Effector memory CD8-positive, alpha-beta T cell (primary cell): ENCODE measurements at regions not wholly inside any gene's neighbourhood (a gene's known extent, or its start where the extent isn't known, plus 50 kb on each side); places are given as distances from the start of the nearest gene placed in this dataset.
"Not testable (repeated sequence)": the region's sequence is repeated elsewhere in the genome, so short reads cannot be mapped to it uniquely, and the experiment has no call there.

Experiments used
- ATAC-seq: fragments of 150-1000 bp; cut with Tn5 transposase; replicated peaks from 2 replicates; pipeline ENCODE4 v1.10.0; 2021; ENCODE audit warnings: mild to moderate bottlenecking, moderate library complexity
- DNase-seq, 3 experiments: peaks; one replicate each; pipeline ENCODE4 v3.0.0; 2021
- H3K27ac Mint-ChIP-seq, 2 donors: one replicate each; pipeline ENCODE4 v1.8.0; 2022; ENCODE audit warnings: mild to moderate bottlenecking in 2 of 2, mixed read lengths in 2 of 2, moderate library complexity in 2 of 2
- H3K27me3 Mint-ChIP-seq, 2 donors: one replicate each; pipeline ENCODE4 v1.8.0; 2022; ENCODE audit warnings: mixed read lengths in 2 of 2
- H3K36me3 Mint-ChIP-seq: one replicate; pipeline ENCODE4 v1.8.0; 2022; ENCODE audit warnings: mild to moderate bottlenecking, moderate library complexity, mixed read lengths; ENCODE audit not compliant: insufficient read depth
- H3K4me1 Mint-ChIP-seq, 2 donors: one replicate each; pipeline ENCODE4 v1.8.0; 2022; ENCODE audit warnings: low read depth in 2 of 2, mixed read lengths in 2 of 2
- H3K4me3 Mint-ChIP-seq, 2 donors: one replicate each; pipeline ENCODE4 v1.8.0; 2022; ENCODE audit warnings: mild to moderate bottlenecking in 2 of 2, mixed read lengths in 2 of 2, moderate library complexity in 2 of 2
- H3K9me3 Mint-ChIP-seq, 2 donors: one replicate each; pipeline ENCODE4 v1.8.0; 2022; ENCODE audit warnings: mixed read lengths in 2 of 2

GRCh38 chr7:93028610-93029009, 89.2 kb downstream of the SAMD9 start:
- no peaks in the 10 kb centered on the region for H3K9me3 Mint-ChIP-seq
- H3K27ac Mint-ChIP-seq: no peak overlapping the region
- H3K4me3 Mint-ChIP-seq: no peak overlapping the region
- DNase-seq: no peak
- H3K27me3 Mint-ChIP-seq: peaks cover 12 to 48% of the 10 kb centered on the region in 2 donors
- H3K4me1 Mint-ChIP-seq: peaks cover 0 to 2% of the 10 kb centered on the region in 2 donors
- ATAC-seq: no peak
- H3K36me3 Mint-ChIP-seq: no peaks in the 10 kb centered on the region

GRCh38 chr7:93027044-93027443, 90.7 kb downstream of the SAMD9 start:
- peaks cover 12 to 48% of the 10 kb centered on the region in 2 donors for H3K27me3 Mint-ChIP-seq
- H3K4me1 Mint-ChIP-seq: peaks cover 0 to 2% of the 10 kb centered on the region in 2 donors
- DNase-seq: no peak
- no peaks in the 10 kb centered on the region for H3K9me3 Mint-ChIP-seq
- no peak overlapping the region for H3K27ac Mint-ChIP-seq
- H3K4me3 Mint-ChIP-seq: no peak overlapping the region
- no peaks in the 10 kb centered on the region for H3K36me3 Mint-ChIP-seq
- ATAC-seq: no peak

GRCh38 chr7:93026425-93026824, 91.4 kb downstream of the SAMD9 start:
- Mint-ChIP-seq H3K4me1 (peaks cover 0 to 2% of the 10 kb centered on the region in 2 donors), H3K36me3 (no peaks in the 10 kb centered on the region), H3K4me3 (no peak overlapping the region), H3K9me3 (no peaks in the 10 kb centered on the region), H3K27me3 (peaks cover 12 to 48% of the 10 kb centered on the region in 2 donors), H3K27ac (no peak overlapping the region)
- ATAC-seq (no peak), DNase-seq (no peak)

GRCh38 chr7:93025389-93025788, 92.4 kb downstream of the SAMD9 start:
- peaks cover 0 to 2% of the 10 kb centered on the region in 2 donors for H3K4me1 Mint-ChIP-seq
- no peak overlapping the region for H3K4me3 Mint-ChIP-seq
- H3K27me3 Mint-ChIP-seq: peaks cover 12 to 47% of the 10 kb centered on the region in 2 donors
- no peak for DNase-seq
- no peak for ATAC-seq
- H3K36me3 Mint-ChIP-seq: no peaks in the 10 kb centered on the region
- no peaks in the 10 kb centered on the region for H3K9me3 Mint-ChIP-seq
- no peak overlapping the region for H3K27ac Mint-ChIP-seq

- H3K4me1 Mint-ChIP-seq, H3K4me3 Mint-ChIP-seq, H3K27ac Mint-ChIP-seq, H3K36me3 Mint-ChIP-seq, ATAC-seq, DNase-seq, H3K9me3 Mint-ChIP-seq: not testable (repeated sequence)
- peaks cover 12 to 28% of the 10 kb centered on the region in 2 donors for H3K27me3 Mint-ChIP-seq
Measured at GRCh38 chr7:93022931-93023478, 94.8 kb downstream of the SAMD9 start.

GRCh38 chr7:93021748-93022147, 96.0 kb downstream of the SAMD9 start:
- ATAC-seq (no peak), DNase-seq (no peak)
- Mint-ChIP-seq H3K36me3 (no peaks in the 10 kb centered on the region), H3K4me1 (no peaks in the 10 kb centered on the region), H3K27me3 (peaks cover 12 to 23% of the 10 kb centered on the region in 2 donors), H3K4me3 (no peak overlapping the region), H3K9me3 (no peaks in the 10 kb centered on the region), H3K27ac (no peak overlapping the region)

- no peak overlapping the region for H3K4me3 Mint-ChIP-seq
- no peaks in the 10 kb centered on the region for H3K9me3 Mint-ChIP-seq
- DNase-seq (no peak), ATAC-seq (no peak)
- H3K27ac Mint-ChIP-seq: no peak overlapping the region
- H3K4me1 Mint-ChIP-seq: peaks cover 0 to 2% of the 10 kb centered on the region in 2 donors
- H3K27me3 Mint-ChIP-seq: no peaks in the 10 kb centered on the region
- H3K36me3 Mint-ChIP-seq: no peaks in the 10 kb centered on the region
Measured at GRCh38 chr7:93018716-93019115, 99.1 kb downstream of the SAMD9 start.

GRCh38 chr7:93016681-93017381, 100.9 kb downstream of the SAMD9 start:
- Mint-ChIP-seq H3K4me1 (peaks cover 0 to 2% of the 10 kb centered on the region in 2 donors), H3K27me3 (no peaks in the 10 kb centered on the region), H3K9me3 (no peaks in the 10 kb centered on the region), H3K27ac (no peak overlapping the region), H3K36me3 (no peaks in the 10 kb centered on the region), H3K4me3 (no peak overlapping the region)
- no peak for DNase-seq
- no peak for ATAC-seq

GRCh38 chr7:93015779-93016481, 101.8 kb downstream of the SAMD9 start:
- Mint-ChIP-seq H3K4me3 (no peak overlapping the region), H3K36me3 (no peaks in the 10 kb centered on the region), H3K4me1 (peaks cover 0 to 2% of the 10 kb centered on the region in 2 donors), H3K9me3 (no peaks in the 10 kb centered on the region), H3K27ac (no peak overlapping the region), H3K27me3 (peaks cover 0 to 8% of the 10 kb centered on the region in 2 donors)
- DNase-seq: no peak
- no peak for ATAC-seq

GRCh38 chr7:93015101-93015778, 102.5 kb downstream of the SAMD9 start:
- ATAC-seq: no peak
- no peak for DNase-seq
- Mint-ChIP-seq H3K27ac (no peak overlapping the region), H3K4me1 (peaks cover 0 to 2% of the 10 kb centered on the region in 2 donors), H3K27me3 (peaks cover 0 to 8% of the 10 kb centered on the region in 2 donors), H3K9me3 (no peaks in the 10 kb centered on the region), H3K4me3 (no peak overlapping the region), H3K36me3 (no peaks in the 10 kb centered on the region)

- Mint-ChIP-seq H3K4me3 (no peak overlapping the region), H3K27me3 (peaks cover 0 to 8% of the 10 kb centered on the region in 2 donors), H3K36me3 (no peaks in the 10 kb centered on the region), H3K27ac (no peak overlapping the region), H3K4me1 (peaks cover 0 to 2% of the 10 kb centered on the region in 2 donors), H3K9me3 (no peaks in the 10 kb centered on the region)
- ATAC-seq (no peak), DNase-seq (no peak)
Measured at GRCh38 chr7:93014410-93014809, 103.4 kb downstream of the SAMD9 start.

GRCh38 chr7:93013446-93014061, 104.2 kb downstream of the SAMD9 start:
- DNase-seq: no peak
- no peaks in the 10 kb centered on the region for H3K36me3 Mint-ChIP-seq
- no peak overlapping the region for H3K4me3 Mint-ChIP-seq
- peaks cover 0 to 8% of the 10 kb centered on the region in 2 donors for H3K27me3 Mint-ChIP-seq
- ATAC-seq: no peak
- H3K4me1 Mint-ChIP-seq: peaks cover 0 to 2% of the 10 kb centered on the region in 2 donors
- no peak overlapping the region for H3K27ac Mint-ChIP-seq
- H3K9me3 Mint-ChIP-seq: no peaks in the 10 kb centered on the region
